ENCODE measurements at regions not wholly inside any gene's neighbourhood (a gene's known extent, or its start where the extent isn't known, plus 50 kb on each side); places are given as distances from the start of the nearest gene placed in this dataset.

- DNase-seq, result no peak
These were observed 108.1 kb upstream of the IGFBP3 start for GRCh38 chr7:46029111-46029704.

- DNase-seq, result no peak
These were observed 107.2 kb upstream of the IGFBP3 start for GRCh38 chr7:46028246-46028645.

GRCh38 chr7:46026741-46027140, 105.7 kb upstream of the IGFBP3 start:
- no peak for DNase-seq

GRCh38 chr7:46024263-46024916, 103.3 kb upstream of the IGFBP3 start:
- no peak for DNase-seq

- no peak for DNase-seq
These were observed 101.3 kb upstream of the IGFBP3 start for GRCh38 chr7:46022397-46022796.

- no peak for DNase-seq
These were observed 94.2 kb upstream of the IGFBP3 start for GRCh38 chr7:46015107-46015868.

GRCh38 chr7:46011501-46011900, 90.4 kb upstream of the IGFBP3 start:
- no peak for DNase-seq

- DNase-seq, result no peak
These were observed 90.0 kb upstream of the IGFBP3 start for GRCh38 chr7:46011059-46011458.

GRCh38 chr7:46009211-46009610, 88.1 kb upstream of the IGFBP3 start:
- no peak for DNase-seq

GRCh38 chr7:46007990-46008643, 87.0 kb upstream of the IGFBP3 start:
- DNase-seq, result no peak

GRCh38 chr7:46007194-46007593, 86.1 kb upstream of the IGFBP3 start:
- no peak for DNase-seq

- DNase-seq, result no peak
These were observed 85.7 kb upstream of the IGFBP3 start for GRCh38 chr7:46006723-46007122.

- DNase-seq, result no peak
These were observed 85.1 kb upstream of the IGFBP3 start for GRCh38 chr7:46006212-46006611.

- DNase-seq, result no peak
These were observed 83.9 kb upstream of the IGFBP3 start for GRCh38 chr7:46004965-46005364.

GRCh38 chr7:46003896-46004875, 83.1 kb upstream of the IGFBP3 start:
- DNase-seq, result no peak

GRCh38 chr7:46003161-46003560, 82.1 kb upstream of the IGFBP3 start:
- DNase-seq, result no peak

- DNase-seq, result no peak
These were observed 79.4 kb upstream of the IGFBP3 start for GRCh38 chr7:46000513-46000912.

- DNase-seq, result no peak
These were observed 78.5 kb upstream of the IGFBP3 start for GRCh38 chr7:45999541-45999940.

GRCh38 chr7:45998506-45998905, 77.4 kb upstream of the IGFBP3 start:
- DNase-seq, result no peak

- DNase-seq, result no peak
These were observed 72.5 kb upstream of the IGFBP3 start for GRCh38 chr7:45993621-45994020.

- no peak for DNase-seq
These were observed 71.8 kb upstream of the IGFBP3 start for GRCh38 chr7:45992826-45993225.

GRCh38 chr7:45990276-45990675, 69.2 kb upstream of the IGFBP3 start:
- DNase-seq, result no peak

Data from midbrain (tissue), 1 donor.